ENCODE measurements at regions not wholly inside any gene's neighbourhood (a gene's known extent, or its start where the extent isn't known, plus 50 kb on each side); places are given as distances from the start of the nearest gene placed in this dataset.
"Not testable (repeated sequence)": the region's sequence is repeated elsewhere in the genome, so short reads cannot be mapped to it uniquely, and the experiment has no call there.

DNA sequence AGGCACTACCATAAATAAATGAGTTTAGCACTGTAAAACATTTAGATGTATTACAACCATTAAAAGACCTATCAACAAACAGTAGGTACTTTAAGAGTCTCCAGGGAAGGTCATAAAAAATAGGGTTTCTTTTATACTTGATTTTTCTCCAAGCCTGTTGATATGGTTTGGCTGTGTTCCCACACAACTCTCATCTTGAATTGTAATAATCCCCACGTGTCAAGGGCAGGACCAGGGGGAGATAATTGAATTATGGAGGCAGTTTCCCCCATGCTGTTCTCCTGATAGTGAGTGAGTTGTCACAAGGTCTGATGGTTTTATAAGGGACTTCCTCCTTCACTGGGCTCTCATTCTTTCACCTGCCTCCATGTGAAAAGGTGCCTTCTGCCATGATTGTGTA lies 468.9 kb upstream of the UBE2E2 start:
- 40 to 56% methylated on average over 1 of the region's 1 CpG for WGBS, 2 donors (ENCODE audit: low coverage in 1 of 2)
- no peak overlapping the region for H3K27ac ChIP-seq
- TF ChIP-seq EP300 (IDR thresholded peaks at IDR 0.05), result no peak
- TF ChIP-seq CTCF (IDR thresholded peaks at IDR 0.05), result no peak
- no peak for TF ChIP-seq POLR2A (IDR thresholded peaks at IDR 0.05)
- TF ChIP-seq POLR2AphosphoS5 (IDR thresholded peaks at IDR 0.05), result no peak
- H3K4me1 ChIP-seq, result no peaks in the 10 kb centered on the region
- H3K36me3 ChIP-seq, result no peaks in the 10 kb centered on the region
- ATAC-seq, result no peak
- H3K9me3 ChIP-seq, result no peaks in the 10 kb centered on the region
- H3K27me3 ChIP-seq, result no peaks in the 10 kb centered on the region
- no peak overlapping the region for H3K4me3 ChIP-seq

DNA sequence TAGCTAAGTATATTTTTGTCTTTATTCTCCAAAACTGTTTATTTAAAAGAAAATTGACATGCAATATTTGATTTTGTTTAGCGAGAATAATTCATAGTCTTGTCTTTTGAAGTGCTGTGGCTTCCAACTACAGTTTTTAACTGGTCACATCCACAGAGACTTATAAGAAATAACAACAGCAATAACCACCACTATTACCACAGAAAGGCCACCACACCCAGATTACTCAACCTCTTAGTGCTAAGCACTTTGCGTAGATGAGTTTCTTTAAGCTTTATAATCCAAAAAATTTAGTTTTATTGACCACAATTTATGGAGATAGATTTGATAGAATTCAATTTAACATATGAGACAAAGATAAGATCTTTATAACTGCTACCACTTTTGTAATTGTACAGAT lies 468.4 kb upstream of the UBE2E2 start:
- Histone ChIP-seq H3K9me3 (no peaks in the 10 kb centered on the region), H3K36me3 (no peaks in the 10 kb centered on the region), H3K4me3 (no peak overlapping the region), H3K27ac (no peak overlapping the region), H3K27me3 (no peaks in the 10 kb centered on the region), H3K4me1 (no peaks in the 10 kb centered on the region)
- no peak for TF ChIP-seq EP300 (IDR thresholded peaks at IDR 0.05)
- TF ChIP-seq POLR2AphosphoS5 (IDR thresholded peaks at IDR 0.05), result no peak
- TF ChIP-seq CTCF (IDR thresholded peaks at IDR 0.05), result no peak
- TF ChIP-seq POLR2A (IDR thresholded peaks at IDR 0.05), result no peak
- no peak for ATAC-seq
- WGBS, 2 donors (ENCODE audit: low coverage in 1 of 2), result 69 to 86% methylated on average over 1 to 2 of the region's 2 CpGs

DNA sequence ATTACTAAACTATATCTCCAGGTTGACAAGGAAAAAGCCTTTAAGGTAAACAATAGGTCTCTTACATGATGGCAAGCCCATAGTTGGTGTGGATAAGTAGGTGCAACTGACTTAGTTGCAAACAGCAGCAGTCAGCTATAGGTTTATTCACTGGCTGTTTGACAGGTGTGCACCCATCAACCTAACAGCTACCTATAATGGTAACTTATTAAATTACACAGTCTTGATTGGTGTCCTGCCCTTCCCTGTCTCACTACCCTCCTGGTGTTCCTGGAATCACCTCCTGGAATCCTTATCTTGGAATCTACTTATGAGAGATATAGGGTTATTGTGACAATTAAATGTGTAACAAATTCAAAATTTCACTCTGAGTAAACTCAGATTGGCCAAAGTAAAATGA lies 467.8 kb upstream of the UBE2E2 start:
- H3K36me3 ChIP-seq, result no peaks in the 10 kb centered on the region
- no peak for ATAC-seq
- H3K27me3 ChIP-seq, result no peaks in the 10 kb centered on the region
- no peak overlapping the region for H3K27ac ChIP-seq
- H3K9me3 ChIP-seq, result no peaks in the 10 kb centered on the region
- H3K4me3 ChIP-seq, result no peak overlapping the region
- no peaks in the 10 kb centered on the region for H3K4me1 ChIP-seq
- no peak for TF ChIP-seq POLR2AphosphoS5 (IDR thresholded peaks at IDR 0.05)
- TF ChIP-seq EP300 (IDR thresholded peaks at IDR 0.05), result no peak
- TF ChIP-seq POLR2A (IDR thresholded peaks at IDR 0.05), result no peak
- TF ChIP-seq CTCF (IDR thresholded peaks at IDR 0.05), result no peak

DNA sequence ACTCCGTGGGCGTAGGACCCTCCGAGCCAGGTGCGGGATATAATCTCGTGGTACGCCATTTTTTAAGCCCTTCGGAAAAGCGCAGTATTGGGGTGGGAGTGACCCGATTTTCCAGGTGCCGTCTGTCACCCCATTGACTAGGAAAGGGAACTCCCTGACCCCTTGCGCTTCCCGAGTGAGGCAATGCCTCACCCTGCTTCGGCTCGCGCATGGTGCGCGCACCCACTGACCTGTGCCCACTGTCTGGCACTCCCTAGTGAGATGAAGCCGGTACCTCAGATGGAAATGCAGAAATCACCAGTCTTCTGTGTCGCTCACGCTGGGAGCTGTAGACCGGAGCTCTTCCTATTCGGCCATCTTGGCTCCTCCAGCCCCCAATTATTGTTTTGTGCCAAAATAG lies 459.7 kb upstream of the UBE2E2 start:
- not testable (repeated sequence) for H3K4me3 ChIP-seq, H3K4me1 ChIP-seq, H3K27ac ChIP-seq, ATAC-seq, H3K27me3 ChIP-seq, H3K36me3 ChIP-seq, H3K9me3 ChIP-seq
- WGBS, 2 donors (ENCODE audit: low coverage in 1 of 2), result 61 to 90% methylated on average over 4 to 16 of the region's 22 CpGs

GRCh38 chr3:22745321-22745720 lies 457.8 kb upstream of the UBE2E2 start:
- TF ChIP-seq POLR2AphosphoS5 (IDR thresholded peaks at IDR 0.05), result no peak
- ATAC-seq, result no peak
- Histone ChIP-seq H3K4me3 (no peak overlapping the region), H3K27me3 (no peaks in the 10 kb centered on the region), H3K36me3 (no peaks in the 10 kb centered on the region), H3K27ac (no peak overlapping the region), H3K9me3 (no peaks in the 10 kb centered on the region), H3K4me1 (no peaks in the 10 kb centered on the region)

GRCh38 chr3:22746221-22746620 lies 456.9 kb upstream of the UBE2E2 start:
- H3K36me3 ChIP-seq, result no peaks in the 10 kb centered on the region
- H3K4me1 ChIP-seq, result no peaks in the 10 kb centered on the region
- no peak overlapping the region for H3K27ac ChIP-seq
- ATAC-seq, result no peak
- H3K9me3 ChIP-seq, result no peaks in the 10 kb centered on the region
- no peaks in the 10 kb centered on the region for H3K27me3 ChIP-seq
- no peak for TF ChIP-seq CTCF (IDR thresholded peaks at IDR 0.05)
- H3K4me3 ChIP-seq, result no peak overlapping the region

All from gastroesophageal sphincter (tissue), 4 donors.